SK-N-SH (cell line): ENCODE measurements at regions not wholly inside any gene's neighbourhood (a gene's known extent, or its start where the extent isn't known, plus 50 kb on each side); places are given as distances from the start of the nearest gene placed in this dataset.

Experiments used
- CTCF ChIP-seq: fragments of 200-600 bp; sonication (generic); IDR thresholded peaks from 2 replicates; pipeline ENCODE4 v1.6.1; 2017; ENCODE audit warnings: antibody characterized with exemption, mild to moderate bottlenecking, moderate library complexity
- POLR2AphosphoS5 ChIP-seq: IDR thresholded peaks from 2 replicates; pipeline ENCODE4 v1.6.1; 2012; ENCODE audit warnings: low read depth, low read length
- REST ChIP-seq: IDR thresholded peaks from 2 replicates; pipeline ENCODE4 v1.6.1; 2012; ENCODE audit warnings: mild to moderate bottlenecking, low read depth, low read length, moderate library complexity
- RFX5 ChIP-seq: IDR thresholded peaks from 2 replicates; pipeline ENCODE4 v1.6.1; 2012; ENCODE audit warnings: mild to moderate bottlenecking, improper control_type of control experiment, low read length

GRCh38 chr9:78103971-78104433 is 72.4 kb upstream of the GNAQ start:
- no peak for TF ChIP-seq RFX5
- TF ChIP-seq CTCF, result no peak
- TF ChIP-seq REST, result no peak
- TF ChIP-seq POLR2AphosphoS5, result no peak
